ENCODE measurements at regions not wholly inside any gene's neighbourhood (a gene's known extent, or its start where the extent isn't known, plus 50 kb on each side); places are given as distances from the start of the nearest gene placed in this dataset.

GRCh38 chr18:1422634-1423033, 518.0 kb downstream of the ADCYAP1 start:
- Histone ChIP-seq H3K9me3 (no peaks in the 10 kb centered on the region), H3K4me3 (no peak overlapping the region), H3K27ac (no peak overlapping the region), H3K27me3 (no peaks in the 10 kb centered on the region), H3K36me3 (no peaks in the 10 kb centered on the region), H3K4me1 (no peaks in the 10 kb centered on the region)
- TF ChIP-seq POLR2AphosphoS5 (IDR thresholded peaks at IDR 0.05), result no peak
- TF ChIP-seq CTCF (IDR thresholded peaks at IDR 0.05), result no peak
- no peak for TF ChIP-seq POLR2A (IDR thresholded peaks at IDR 0.05)
- DNase-seq (ENCODE audit: low spot score in 2 of 2), result no peak
- intact Hi-C loops (cut with DNase I; ENCODE audit: low total_unique reads), result no loop called here

GRCh38 chr18:1425679-1426078, 521.0 kb downstream of the ADCYAP1 start:
- H3K27me3 ChIP-seq, result no peaks in the 10 kb centered on the region
- H3K4me1 ChIP-seq, result no peaks in the 10 kb centered on the region
- no peaks in the 10 kb centered on the region for H3K36me3 ChIP-seq
- H3K9me3 ChIP-seq, result no peaks in the 10 kb centered on the region
- TF ChIP-seq POLR2A (IDR thresholded peaks at IDR 0.05) (no peak), CTCF (IDR thresholded peaks at IDR 0.05) (no peak)
- no peak overlapping the region for H3K27ac ChIP-seq
- H3K4me3 ChIP-seq, result no peak overlapping the region
- DNase-seq (ENCODE audit: low spot score in 2 of 2), result no peak
- intact Hi-C loops (cut with DNase I; ENCODE audit: low total_unique reads), result no loop called here

- intact Hi-C loops (cut with DNase I; ENCODE audit: low total_unique reads), result loop anchor here (5.0 kb wide), 1 partner anchor 953 kb away; no protein-coding TSS in a partner anchor
- no peaks in the 10 kb centered on the region for H3K9me3 ChIP-seq
- H3K27me3 ChIP-seq, result no peaks in the 10 kb centered on the region
- DNase-seq (ENCODE audit: low spot score in 2 of 2), result no peak
- H3K4me3 ChIP-seq, result no peak overlapping the region
- H3K36me3 ChIP-seq, result no peaks in the 10 kb centered on the region
- no peaks in the 10 kb centered on the region for H3K4me1 ChIP-seq
- no peak for TF ChIP-seq POLR2A (IDR thresholded peaks at IDR 0.05)
- no peak for TF ChIP-seq POLR2AphosphoS5 (IDR thresholded peaks at IDR 0.05)
- no peak for TF ChIP-seq CTCF (IDR thresholded peaks at IDR 0.05)
- no peak overlapping the region for H3K27ac ChIP-seq
Observed at GRCh38 chr18:1435487-1435886, 530.8 kb downstream of the ADCYAP1 start.

- Histone ChIP-seq H3K9me3 (no peaks in the 10 kb centered on the region), H3K4me1 (no peaks in the 10 kb centered on the region), H3K27ac (no peak overlapping the region), H3K4me3 (no peak overlapping the region), H3K27me3 (no peaks in the 10 kb centered on the region), H3K36me3 (no peaks in the 10 kb centered on the region)
- no peak for TF ChIP-seq POLR2AphosphoS5 (IDR thresholded peaks at IDR 0.05)
- TF ChIP-seq POLR2A (IDR thresholded peaks at IDR 0.05), result no peak
- TF ChIP-seq CTCF (IDR thresholded peaks at IDR 0.05), result no peak
- no peak for DNase-seq (ENCODE audit: low spot score in 2 of 2)
- intact Hi-C loops (cut with DNase I; ENCODE audit: low total_unique reads), result loop anchor here (5.0 kb wide), 1 partner anchor 954 kb away; no protein-coding TSS in a partner anchor
Observed at GRCh38 chr18:1436199-1436598, 531.5 kb downstream of the ADCYAP1 start.

GRCh38 chr18:1438458-1438910, 533.8 kb downstream of the ADCYAP1 start:
- no peak for TF ChIP-seq POLR2A (IDR thresholded peaks at IDR 0.05)
- TF ChIP-seq CTCF (IDR thresholded peaks at IDR 0.05), result no peak
- no peak for TF ChIP-seq POLR2AphosphoS5 (IDR thresholded peaks at IDR 0.05)
- Histone ChIP-seq H3K4me1 (no peaks in the 10 kb centered on the region), H3K36me3 (no peaks in the 10 kb centered on the region), H3K9me3 (no peaks in the 10 kb centered on the region), H3K4me3 (no peak overlapping the region), H3K27me3 (no peaks in the 10 kb centered on the region), H3K27ac (no peak overlapping the region)
- no peak for DNase-seq (ENCODE audit: low spot score in 2 of 2)
- intact Hi-C loops (cut with DNase I; ENCODE audit: low total_unique reads), result loop anchor here (5.0 kb wide), 1 partner anchor 956 kb away; no protein-coding TSS in a partner anchor

Data from breast epithelium (tissue), 4 donors.